Panc1 (cell line): ENCODE measurements at regions not wholly inside any gene's neighbourhood (a gene's known extent, or its start where the extent isn't known, plus 50 kb on each side); places are given as distances from the start of the nearest gene placed in this dataset.

Experiments used
- ATAC-seq: fragments of 200-7000 bp; cut with Tn5 transposase; 2 replicates; pipeline ENCODE4 v1.9.1; 2020; ENCODE audit warnings: mild to moderate bottlenecking, moderate library complexity
- BruUV-seq: library from RNA; stranded (reverse); fragments of 400-500 nt; replicated peaks from 2 replicates; lab custom pipeline; 2021; lab: Mats Ljungman, UMichigan
- CTCF ChIA-PET: fragments of 300-600 bp; sonication (Branson Sonifier 250); formaldehyde crosslinking; loops from one replicate; lab custom pipeline; 2022; ENCODE audit warnings: antibody characterized with exemption; lab: Charles Lee
- POLR2A ChIA-PET: fragments of 300-600 bp; sonication (Branson Sonifier 250); formaldehyde crosslinking; loops from one replicate; lab custom pipeline; 2022; ENCODE audit warnings: antibody characterized with exemption; lab: Charles Lee
- DNase-seq: peaks from one replicate; pipeline ENCODE4 v3.0.0-alpha.2; 2010; ENCODE audit warnings: low read depth, low spot score
- H3K27ac ChIP-seq: 2 replicates; pipeline ENCODE4 v1.5.1; 2011; ENCODE audit warnings: mild to moderate bottlenecking, low read length, inconsistent platforms
- H3K27me3 ChIP-seq: fragments of 200-500 bp; sonication (Bioruptor generic); 2 replicates; pipeline ENCODE4 v1.6.0; 2014; ENCODE audit warnings: low read length, inconsistent platforms; ENCODE audit not compliant: control insufficient read depth, insufficient read depth
- H3K36me3 ChIP-seq: fragments of 200-500 bp; sonication (Bioruptor generic); 2 replicates; pipeline ENCODE4 v1.5.1; 2014; ENCODE audit warnings: inconsistent platforms, mild to moderate bottlenecking, low read length, moderate library complexity; ENCODE audit not compliant: control insufficient read depth, insufficient read depth
- H3K4me1 ChIP-seq: 2 replicates; pipeline ENCODE4 v1.5.1; 2011; ENCODE audit warnings: inconsistent platforms, mild to moderate bottlenecking, low read length, moderate library complexity; ENCODE audit not compliant: control insufficient read depth, insufficient read depth
- H3K4me3 ChIP-seq, 2 experiments: 2 replicates each; pipeline ENCODE4 v1.5.1; 2011 to 2012; ENCODE audit warnings: low read depth in 2 of 2, low read length in 2 of 2, mild to moderate bottlenecking in 2 of 2, inconsistent platforms in 1 of 2, moderate library complexity in 1 of 2
- H3K9me3 ChIP-seq: fragments of 200-500 bp; sonication (Bioruptor generic); 2 replicates; pipeline ENCODE4 v1.5.1; 2014; ENCODE audit warnings: low read depth, mild to moderate bottlenecking, inconsistent platforms, low read length, moderate library complexity; ENCODE audit not compliant: control insufficient read depth, insufficient read depth
- POLR2AphosphoS5 ChIP-seq: IDR thresholded peaks from 2 replicates; pipeline ENCODE4 v1.6.1; 2012; ENCODE audit warnings: mild to moderate bottlenecking, low read depth, low read length, moderate library complexity
- SIN3A ChIP-seq: IDR thresholded peaks from 2 replicates; pipeline ENCODE4 v1.6.1; 2012; ENCODE audit warnings: low read depth, mild to moderate bottlenecking, low read length, moderate library complexity, borderline replicate concordance; ENCODE audit not compliant: insufficient read depth
- TCF7L2 ChIP-seq: IDR thresholded peaks from 2 replicates; pipeline ENCODE4 v1.6.1; 2011; ENCODE audit warnings: mild to moderate bottlenecking, low read depth, low read length, inconsistent platforms
- in situ Hi-C: cut with HindIII; loops from 2 replicates; pipeline ENCODE4 v1.10.0; 2016; ENCODE audit warnings: low sequenced_read_pairs, low pct_unique_long_range_greater_than_20kb
- intact Hi-C: fragments of 100-400 bp; cut with micrococcal nuclease; formaldehyde crosslinking; loops from one replicate; pipeline ENCODE4 v1.10.0; 2022; ENCODE audit not compliant: unreplicated experiment
- TF ChIP-seq, protein P1 (sequence below): fragments of 450-650 bp; IDR thresholded peaks from 2 replicates; pipeline ENCODE4 v1.5.1; 2017; ENCODE audit warnings: mild to moderate bottlenecking
- TF ChIP-seq, protein P2 (sequence below), 2 experiments: IDR thresholded peaks; 2 replicates each; pipeline ENCODE4 v1.6.1; 2011 to 2012; ENCODE audit warnings: low read depth in 2 of 2, control low read depth in 1 of 2, low read length in 1 of 2, mild to moderate bottlenecking in 1 of 2, moderate library complexity in 1 of 2; ENCODE audit not compliant: insufficient read depth in 1 of 2

DNA sequence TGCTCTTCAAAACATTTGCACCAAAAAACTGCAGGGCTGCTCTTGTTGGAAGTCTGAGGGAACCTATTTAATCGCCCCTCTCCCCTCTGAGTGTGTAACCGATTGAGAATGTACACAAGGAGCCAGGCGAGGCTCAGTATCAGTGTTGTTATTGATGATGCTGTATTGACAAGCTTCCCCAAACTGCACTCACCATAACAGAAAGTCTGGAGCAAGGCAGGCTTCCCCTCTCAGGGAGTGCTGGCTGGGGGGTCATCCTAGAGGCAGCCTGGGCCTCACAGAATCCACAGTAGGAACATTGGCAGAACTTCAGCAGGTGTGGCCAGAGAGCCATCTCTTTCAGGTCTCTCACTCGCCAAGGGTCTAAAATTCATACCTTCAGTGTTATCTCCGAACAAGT lies 58.1 kb upstream of the TUNAR start:
- Histone ChIP-seq H3K4me3 (no peak overlapping the region), H3K36me3 (no peaks in the 10 kb centered on the region), H3K27me3 (peaks cover 4% of the 10 kb centered on the region; the same call in 1 of the 2 replicates), H3K9me3 (no peaks in the 10 kb centered on the region), H3K4me1 (no peaks in the 10 kb centered on the region), H3K27ac (no peak overlapping the region)
- in situ Hi-C loops (no loop called here), intact Hi-C loops (no loop called here)
- no peak for TF ChIP-seq SIN3A
- TF ChIP-seq POLR2AphosphoS5 = no peak
- TF ChIP-seq TCF7L2 = no peak
- TF ChIP-seq, protein P1, sequence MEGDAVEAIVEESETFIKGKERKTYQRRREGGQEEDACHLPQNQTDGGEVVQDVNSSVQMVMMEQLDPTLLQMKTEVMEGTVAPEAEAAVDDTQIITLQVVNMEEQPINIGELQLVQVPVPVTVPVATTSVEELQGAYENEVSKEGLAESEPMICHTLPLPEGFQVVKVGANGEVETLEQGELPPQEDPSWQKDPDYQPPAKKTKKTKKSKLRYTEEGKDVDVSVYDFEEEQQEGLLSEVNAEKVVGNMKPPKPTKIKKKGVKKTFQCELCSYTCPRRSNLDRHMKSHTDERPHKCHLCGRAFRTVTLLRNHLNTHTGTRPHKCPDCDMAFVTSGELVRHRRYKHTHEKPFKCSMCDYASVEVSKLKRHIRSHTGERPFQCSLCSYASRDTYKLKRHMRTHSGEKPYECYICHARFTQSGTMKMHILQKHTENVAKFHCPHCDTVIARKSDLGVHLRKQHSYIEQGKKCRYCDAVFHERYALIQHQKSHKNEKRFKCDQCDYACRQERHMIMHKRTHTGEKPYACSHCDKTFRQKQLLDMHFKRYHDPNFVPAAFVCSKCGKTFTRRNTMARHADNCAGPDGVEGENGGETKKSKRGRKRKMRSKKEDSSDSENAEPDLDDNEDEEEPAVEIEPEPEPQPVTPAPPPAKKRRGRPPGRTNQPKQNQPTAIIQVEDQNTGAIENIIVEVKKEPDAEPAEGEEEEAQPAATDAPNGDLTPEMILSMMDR = no peak
- TF ChIP-seq, protein P2, sequence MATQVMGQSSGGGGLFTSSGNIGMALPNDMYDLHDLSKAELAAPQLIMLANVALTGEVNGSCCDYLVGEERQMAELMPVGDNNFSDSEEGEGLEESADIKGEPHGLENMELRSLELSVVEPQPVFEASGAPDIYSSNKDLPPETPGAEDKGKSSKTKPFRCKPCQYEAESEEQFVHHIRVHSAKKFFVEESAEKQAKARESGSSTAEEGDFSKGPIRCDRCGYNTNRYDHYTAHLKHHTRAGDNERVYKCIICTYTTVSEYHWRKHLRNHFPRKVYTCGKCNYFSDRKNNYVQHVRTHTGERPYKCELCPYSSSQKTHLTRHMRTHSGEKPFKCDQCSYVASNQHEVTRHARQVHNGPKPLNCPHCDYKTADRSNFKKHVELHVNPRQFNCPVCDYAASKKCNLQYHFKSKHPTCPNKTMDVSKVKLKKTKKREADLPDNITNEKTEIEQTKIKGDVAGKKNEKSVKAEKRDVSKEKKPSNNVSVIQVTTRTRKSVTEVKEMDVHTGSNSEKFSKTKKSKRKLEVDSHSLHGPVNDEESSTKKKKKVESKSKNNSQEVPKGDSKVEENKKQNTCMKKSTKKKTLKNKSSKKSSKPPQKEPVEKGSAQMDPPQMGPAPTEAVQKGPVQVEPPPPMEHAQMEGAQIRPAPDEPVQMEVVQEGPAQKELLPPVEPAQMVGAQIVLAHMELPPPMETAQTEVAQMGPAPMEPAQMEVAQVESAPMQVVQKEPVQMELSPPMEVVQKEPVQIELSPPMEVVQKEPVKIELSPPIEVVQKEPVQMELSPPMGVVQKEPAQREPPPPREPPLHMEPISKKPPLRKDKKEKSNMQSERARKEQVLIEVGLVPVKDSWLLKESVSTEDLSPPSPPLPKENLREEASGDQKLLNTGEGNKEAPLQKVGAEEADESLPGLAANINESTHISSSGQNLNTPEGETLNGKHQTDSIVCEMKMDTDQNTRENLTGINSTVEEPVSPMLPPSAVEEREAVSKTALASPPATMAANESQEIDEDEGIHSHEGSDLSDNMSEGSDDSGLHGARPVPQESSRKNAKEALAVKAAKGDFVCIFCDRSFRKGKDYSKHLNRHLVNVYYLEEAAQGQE (IDR thresholded peaks at IDR 0.05; ENCODE audit: insufficient read depth in 1 of 2, low read depth in 2 of 2, low read length in 1 of 2) = no peak
- no TSS peak for BruUV-seq
- POLR2A ChIA-PET = no interaction called here
- DNase-seq (no peak), ATAC-seq (no peak)
- CTCF ChIA-PET = no interaction called here

DNA sequence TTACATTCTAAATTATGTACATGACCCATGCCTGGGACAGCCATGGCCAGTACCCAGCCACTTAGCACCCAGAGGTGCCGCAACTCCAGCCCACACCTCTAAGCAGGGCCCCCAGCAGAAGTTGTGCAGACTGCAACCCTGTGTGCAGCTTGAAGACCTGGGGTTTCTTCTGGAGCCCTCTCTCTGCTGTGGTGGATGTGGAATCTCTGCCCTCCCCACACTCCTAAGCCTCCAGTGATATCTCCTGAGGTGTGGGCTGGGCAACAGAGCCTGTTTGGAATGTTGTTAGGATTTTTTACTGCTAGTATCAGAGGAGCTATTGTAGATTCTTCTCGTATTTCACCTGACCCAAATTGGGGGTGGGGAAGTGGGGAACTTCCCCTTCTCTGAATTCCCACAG lies 59.4 kb upstream of the TUNAR start:
- Histone ChIP-seq H3K4me1 (no peaks in the 10 kb centered on the region), H3K9me3 (no peaks in the 10 kb centered on the region), H3K4me3 (no peak overlapping the region), H3K36me3 (no peaks in the 10 kb centered on the region), H3K27me3 (no peaks in the 10 kb centered on the region; the same call in 1 of the 2 replicates), H3K27ac (no peak overlapping the region)
- ATAC-seq (no peak), DNase-seq (no peak)
- in situ Hi-C loops (no loop called here), intact Hi-C loops (no loop called here)
- ChIA-PET CTCF (no interaction called here), POLR2A (no interaction called here)
- TF ChIP-seq TCF7L2 = no peak
- TF ChIP-seq SIN3A = no peak
- TF ChIP-seq, protein P1 = no peak
- TF ChIP-seq, protein P2 (IDR thresholded peaks at IDR 0.05; ENCODE audit: insufficient read depth in 1 of 2, low read depth in 2 of 2, low read length in 1 of 2) = no peak
- no peak for TF ChIP-seq POLR2AphosphoS5
- BruUV-seq = no TSS peak
